ENCODE measurements at regions not wholly inside any gene's neighbourhood (a gene's known extent, or its start where the extent isn't known, plus 50 kb on each side); places are given as distances from the start of the nearest gene placed in this dataset.

- intact Hi-C loops (cut with DNase I, micrococcal nuclease): no loop called here
- no peak for ATAC-seq
- no peak for DNase-seq
Observed at GRCh38 chr12:4223273-4223845, 50.2 kb upstream of the CCND2 start.

DNA sequence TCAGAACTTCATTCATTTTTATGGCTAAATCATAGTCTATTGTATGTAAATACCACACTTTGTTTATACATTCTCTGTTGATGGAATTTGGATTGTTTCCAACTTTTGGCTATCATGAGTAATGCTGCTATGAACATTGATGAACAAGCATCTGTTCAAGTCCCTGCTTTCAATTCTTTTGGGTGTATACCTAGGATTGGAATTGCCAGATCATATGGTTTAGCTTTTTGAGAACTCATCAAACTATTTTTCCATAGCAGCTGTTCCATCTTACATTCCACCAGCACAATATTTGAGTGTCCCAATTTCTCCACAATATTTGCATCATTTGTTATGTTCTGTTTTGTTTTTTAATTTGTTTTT lies 52.3 kb upstream of the CCND2 start:
- ATAC-seq: no peak
- intact Hi-C loops (cut with DNase I, micrococcal nuclease): no loop called here
- DNase-seq: no peak

DNA sequence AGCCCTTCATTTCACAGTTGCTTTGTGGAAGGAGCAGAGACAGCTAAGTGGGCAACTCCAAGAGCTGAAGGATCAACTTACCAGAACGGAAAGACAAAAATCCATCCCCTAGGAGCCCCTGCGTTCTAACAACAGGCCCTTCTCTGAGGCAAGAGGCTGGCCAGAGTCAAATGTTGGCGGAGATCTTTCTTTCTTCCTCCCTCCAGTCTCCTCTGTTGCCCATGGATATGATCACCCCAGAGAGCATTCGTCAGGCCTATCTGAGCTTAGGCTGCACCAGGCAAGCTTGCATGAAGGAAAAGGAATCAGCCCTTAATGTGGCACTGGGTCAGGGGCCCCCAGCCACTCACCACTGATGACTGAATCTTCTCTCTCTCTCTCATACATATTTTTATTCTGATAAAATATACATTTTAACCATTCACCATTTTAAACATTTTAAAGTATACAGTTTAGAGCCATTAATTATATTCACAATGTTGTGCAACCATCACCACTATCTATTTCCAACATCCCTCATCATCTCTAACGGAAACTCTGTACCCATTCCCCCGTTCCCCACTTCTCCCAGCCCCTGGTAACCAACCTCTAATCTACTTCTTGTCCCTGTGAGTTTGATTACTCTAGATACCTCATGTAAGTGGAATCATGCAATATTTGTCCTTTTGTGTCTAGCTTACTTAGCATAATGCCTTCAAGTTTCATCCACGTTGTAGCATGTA lies 52.9 kb upstream of the CCND2 start:
- intact Hi-C loops (cut with DNase I, micrococcal nuclease): no loop called here
- no peak for DNase-seq
- no peak for ATAC-seq

- ATAC-seq (no peak), DNase-seq (no peak)
- intact Hi-C loops (cut with DNase I, micrococcal nuclease): no loop called here
Observed at GRCh38 chr12:4217091-4217490, 56.5 kb upstream of the CCND2 start.

DNA sequence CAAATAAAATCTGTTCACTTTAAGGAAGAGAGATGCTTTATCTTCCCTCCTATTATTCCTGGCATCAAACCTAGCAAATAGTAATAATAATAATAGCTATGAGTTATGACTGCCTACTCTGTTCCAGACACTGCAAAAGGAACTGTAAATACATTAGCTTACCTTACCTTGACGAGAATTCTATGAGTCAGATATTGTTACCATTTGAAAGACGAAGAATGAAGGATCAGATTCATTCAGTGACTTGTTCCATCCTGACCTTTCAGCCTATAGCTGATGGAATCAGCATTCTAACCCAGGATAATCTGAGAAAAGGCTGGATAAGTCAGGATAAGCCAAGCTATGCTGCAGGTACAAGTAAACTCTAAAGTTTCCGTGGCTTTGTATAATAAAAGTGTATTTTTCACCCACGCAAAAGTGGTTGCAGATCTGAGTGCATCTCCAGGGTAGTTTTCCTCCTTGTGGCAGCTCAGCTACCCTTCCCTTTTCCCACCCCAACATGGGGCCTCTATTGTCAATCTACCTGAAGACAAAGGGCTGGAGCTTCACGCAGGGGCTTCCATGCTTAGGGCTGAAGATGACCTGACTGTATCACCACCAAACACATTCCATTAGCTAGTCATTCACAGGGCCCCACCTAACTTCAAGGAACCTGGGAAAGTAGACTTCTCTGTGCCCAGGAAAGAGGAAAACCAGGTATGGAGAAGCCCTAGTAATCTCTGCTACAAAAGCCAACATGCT lies 57.2 kb upstream of the CCND2 start:
- no peak for ATAC-seq
- intact Hi-C loops (cut with DNase I, micrococcal nuclease): no loop called here

DNA sequence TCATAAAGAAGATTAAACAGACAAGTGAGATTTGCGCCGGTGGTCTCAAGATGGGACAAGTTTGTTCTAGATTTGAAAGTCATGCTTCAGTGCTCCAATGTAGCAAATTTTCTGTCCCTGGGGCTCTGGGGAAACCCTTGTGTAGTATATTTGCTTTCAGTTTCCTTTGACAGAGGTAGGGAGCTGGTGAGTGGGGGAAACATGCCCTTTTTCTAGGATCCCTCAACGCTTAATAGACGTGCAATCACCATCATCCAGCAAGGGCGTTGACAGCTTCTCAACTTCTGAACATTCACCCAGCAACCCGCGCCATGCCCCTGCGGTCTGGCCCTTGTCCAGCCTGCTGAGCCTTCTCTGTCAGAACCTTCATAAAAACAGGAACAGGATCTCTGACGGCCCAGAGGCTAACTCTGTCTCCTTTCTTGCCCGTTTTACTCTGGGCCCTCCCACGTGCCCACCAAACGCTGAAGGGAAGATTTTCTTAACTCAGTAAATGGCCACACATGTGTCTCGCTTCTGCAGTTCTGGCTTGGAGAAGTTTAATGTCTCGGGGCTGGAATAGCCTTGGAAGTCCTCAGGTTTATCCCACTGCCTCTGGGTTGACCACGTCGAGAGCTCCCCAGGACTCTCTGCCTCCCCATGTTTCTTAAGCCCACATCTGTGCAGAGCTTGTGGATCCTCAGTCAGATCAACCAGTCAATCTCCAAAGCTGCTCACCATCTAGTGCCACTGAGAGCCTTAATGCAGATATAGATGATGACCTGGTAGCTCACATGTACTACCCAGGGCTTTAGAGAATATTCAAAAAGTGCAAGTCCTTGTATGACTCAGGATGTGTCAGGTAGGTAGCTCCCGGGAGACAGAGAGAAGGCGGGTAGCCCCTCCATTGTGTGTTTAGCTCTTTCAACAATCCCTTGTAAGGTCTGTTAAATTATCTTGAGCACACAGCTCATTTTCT lies 58.1 kb upstream of the CCND2 start:
- ATAC-seq (peak; percentile 44), DNase-seq (peak; percentile 51 to 53)
- intact Hi-C loops (cut with DNase I, micrococcal nuclease): no loop called here

More for the DNA sequence above, 57.2 kb upstream of the CCND2 start:
- no peak for DNase-seq

GRCh38 chr12:4214877-4215228 lies 58.7 kb upstream of the CCND2 start:
- DNase-seq (no peak), ATAC-seq (no peak)
- intact Hi-C loops (cut with DNase I, micrococcal nuclease): no loop called here

DNA sequence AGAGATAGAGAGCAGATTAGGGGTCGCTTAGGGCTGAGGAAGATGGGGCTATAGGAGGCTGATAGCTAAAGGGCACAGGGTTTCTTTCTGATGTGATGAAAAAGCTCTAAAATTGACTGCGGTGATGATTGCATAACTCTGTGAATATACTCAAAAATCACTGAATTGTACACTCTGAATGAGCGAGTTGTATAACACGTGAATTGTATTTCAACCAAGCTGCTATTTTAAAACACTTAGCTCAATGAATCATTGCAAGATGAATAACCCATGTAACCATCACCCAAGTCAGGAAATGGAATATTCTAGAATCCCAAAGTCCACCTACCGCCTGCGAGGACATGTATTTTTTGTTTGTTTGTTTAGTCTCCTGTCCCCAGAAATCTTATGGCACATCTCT lies 60.1 kb upstream of the CCND2 start:
- ATAC-seq: no peak
- intact Hi-C loops (cut with DNase I, micrococcal nuclease): no loop called here
- no peak for DNase-seq

DNA sequence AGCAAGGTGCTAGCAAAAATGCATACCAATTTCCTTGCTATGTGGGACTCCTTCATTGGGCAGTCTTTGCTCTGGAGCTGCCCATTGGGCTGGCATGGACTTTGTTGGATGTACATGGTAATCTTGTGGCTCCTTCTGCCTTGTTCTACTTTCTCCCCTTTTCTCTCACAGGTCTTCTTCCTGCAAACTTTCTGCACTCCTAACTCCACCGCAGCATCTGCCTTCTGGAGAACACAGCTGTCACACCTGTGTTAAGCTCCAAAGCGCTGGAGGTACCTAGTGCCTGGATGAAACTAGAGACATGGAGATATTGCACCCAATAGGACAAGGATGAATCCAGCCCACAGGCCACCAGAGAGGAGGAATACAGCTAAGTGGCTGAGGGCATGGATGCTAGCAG lies 60.7 kb upstream of the CCND2 start:
- ATAC-seq: no peak
- DNase-seq: no peak
- intact Hi-C loops (cut with DNase I, micrococcal nuclease): no loop called here

GRCh38 chr12:4211372-4211771 lies 62.2 kb upstream of the CCND2 start:
- intact Hi-C loops (cut with DNase I, micrococcal nuclease): no loop called here

DNA sequence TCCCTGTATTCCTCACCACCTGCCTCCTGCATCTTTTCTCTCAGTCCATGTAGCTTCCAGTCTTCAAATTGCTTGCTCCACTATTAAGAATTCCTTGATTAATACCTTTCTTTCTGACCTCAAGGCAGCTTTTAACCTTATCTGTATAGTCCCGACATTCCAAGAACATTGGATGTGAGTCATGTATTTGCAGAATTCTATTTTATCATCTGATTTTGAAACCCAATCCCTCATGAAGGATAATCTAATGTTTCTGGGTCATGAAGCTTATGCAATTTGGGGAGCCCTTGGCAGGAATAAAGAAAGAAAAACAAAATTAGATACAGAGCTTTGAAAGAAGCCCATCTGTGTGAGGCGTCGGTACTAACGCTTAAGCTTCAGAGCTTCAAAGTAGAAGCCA lies 63.4 kb upstream of the CCND2 start:
- ATAC-seq: no peak
- intact Hi-C loops (cut with DNase I, micrococcal nuclease): no loop called here

More at GRCh38 chr12:4211372-4211771, 62.2 kb upstream of the CCND2 start:
- DNase-seq (no peak), ATAC-seq (no peak)

GRCh38 chr12:4206470-4206869 lies 67.1 kb upstream of the CCND2 start:
- DNase-seq: no peak
- intact Hi-C loops (cut with DNase I, micrococcal nuclease): no loop called here

More for the DNA sequence above, 63.4 kb upstream of the CCND2 start:
- no peak for DNase-seq

GRCh38 chr12:4203772-4204376 lies 69.7 kb upstream of the CCND2 start:
- intact Hi-C loops (cut with DNase I, micrococcal nuclease): no loop called here
- no peak for ATAC-seq
- DNase-seq: no peak

More at GRCh38 chr12:4206470-4206869, 67.1 kb upstream of the CCND2 start:
- no peak for ATAC-seq

DNA sequence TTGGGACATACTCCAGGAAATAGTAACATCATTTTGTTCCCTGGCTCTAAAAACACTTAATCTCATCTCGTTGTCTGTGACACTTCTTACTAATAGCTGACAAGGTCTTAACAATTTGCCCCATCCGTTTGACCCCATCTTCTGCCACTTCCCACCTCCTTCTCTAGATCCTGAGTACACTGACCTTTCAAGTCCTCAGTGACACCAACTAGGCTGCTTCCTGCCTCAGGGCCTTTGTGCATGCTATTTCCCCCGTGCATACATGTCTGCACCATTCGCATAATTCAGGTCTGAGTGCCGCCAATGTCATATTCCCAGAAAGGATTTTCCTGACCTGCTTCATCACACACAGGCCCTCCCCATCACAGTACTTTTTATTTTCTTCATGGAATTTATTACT lies 70.6 kb upstream of the CCND2 start:
- ATAC-seq: no peak
- no peak for DNase-seq
- intact Hi-C loops (cut with DNase I, micrococcal nuclease): no loop called here

GRCh38 chr12:4202487-4202886 lies 71.1 kb upstream of the CCND2 start:
- intact Hi-C loops (cut with DNase I, micrococcal nuclease): no loop called here
- ATAC-seq: no peak
- no peak for DNase-seq

DNA sequence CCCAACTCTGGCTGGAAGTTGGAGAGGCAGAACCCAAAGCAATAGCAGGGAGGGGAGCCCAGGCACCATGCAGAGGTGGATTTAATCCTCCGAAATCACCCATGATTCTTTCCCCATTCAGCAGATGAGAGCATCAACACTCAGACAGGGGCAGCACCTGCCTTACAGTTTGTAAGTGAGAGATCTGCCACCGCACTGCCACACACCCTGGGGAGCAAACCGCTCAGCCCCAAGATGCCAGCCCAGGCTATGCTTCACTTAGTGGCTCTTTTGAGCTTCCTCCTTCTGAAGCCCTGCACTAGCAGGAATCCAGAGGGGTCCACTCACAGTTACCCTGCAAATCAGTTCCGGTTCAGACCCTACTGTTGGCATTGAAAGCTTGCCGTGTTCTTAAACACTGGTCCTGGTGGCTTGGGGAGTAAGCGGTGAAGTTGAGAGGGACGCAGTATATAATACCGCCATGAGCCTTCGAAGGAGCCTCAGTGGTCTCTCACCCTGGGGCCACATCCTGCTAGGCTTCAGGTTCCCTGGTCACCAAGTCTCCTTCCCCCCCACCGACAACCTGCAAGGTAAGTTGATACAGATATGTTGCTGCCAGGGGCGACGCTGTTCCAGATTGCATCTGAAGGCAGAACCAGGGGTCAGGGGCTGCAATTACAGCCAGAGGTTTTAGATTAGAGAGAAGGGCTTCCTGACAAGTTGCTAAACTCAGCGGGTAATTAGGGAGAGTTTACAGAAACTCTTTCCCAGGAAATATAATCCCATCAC lies 72.0 kb upstream of the CCND2 start:
- intact Hi-C loops (cut with DNase I, micrococcal nuclease): no loop called here
- ATAC-seq (no peak), DNase-seq (no peak)

DNA sequence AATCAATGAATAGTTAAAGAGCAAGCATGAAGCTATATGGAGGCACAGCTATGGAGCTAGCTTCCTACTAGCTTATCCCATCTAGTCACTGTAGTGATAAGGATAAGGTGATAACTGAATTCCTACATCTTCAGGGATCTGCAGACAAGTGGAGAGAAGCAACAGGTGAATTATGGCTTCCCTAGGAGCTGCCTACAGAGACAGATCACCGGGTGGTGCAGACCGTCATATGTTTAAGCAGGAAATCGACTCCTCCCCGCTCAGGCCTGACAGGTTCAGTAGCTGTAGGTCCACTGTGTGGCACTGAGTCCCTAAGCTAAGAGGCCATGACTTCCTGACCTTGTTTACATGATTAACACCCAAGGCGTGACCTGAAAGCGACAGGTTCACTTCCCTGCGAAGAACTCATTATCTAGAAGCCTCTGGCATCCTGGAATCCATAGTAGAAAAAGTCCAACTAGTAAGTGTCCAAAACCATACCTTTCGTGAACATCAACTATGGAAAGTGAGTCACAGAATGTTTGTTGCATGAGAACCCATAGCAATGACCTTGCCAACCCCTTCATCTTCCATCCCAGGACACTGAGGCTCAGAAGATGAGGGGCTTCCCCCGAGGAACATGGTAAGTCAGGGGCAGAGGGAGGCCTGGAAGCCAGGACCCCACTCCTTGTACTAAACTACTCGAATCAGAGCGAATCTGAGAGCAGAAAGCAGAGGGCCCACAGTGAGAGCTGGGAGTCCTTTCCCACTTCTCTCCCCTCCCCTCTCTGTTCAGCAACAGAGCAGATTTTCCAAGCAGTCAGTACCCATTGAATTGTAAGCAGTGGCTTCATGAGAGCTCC lies 75.4 kb upstream of the CCND2 start:
- DNase-seq (no peak), ATAC-seq (no peak)
- intact Hi-C loops (cut with DNase I, micrococcal nuclease): no loop called here

All from left colon (tissue), 2 donors.